SW 1271 (cell line): ENCODE measurements at regions not wholly inside any gene's neighbourhood (a gene's known extent, or its start where the extent isn't known, plus 50 kb on each side); places are given as distances from the start of the nearest gene placed in this dataset.
"Not testable (repeated sequence)": the region's sequence is repeated elsewhere in the genome, so short reads cannot be mapped to it uniquely, and the experiment has no call there.

Source experiments
- DNase-seq, 2 experiments: peaks; one replicate each; lab custom pipeline; 2025; lab: John Stamatoyannopoulos, UW

GRCh38 chr12:131655469-131656174 is 55.3 kb upstream of the SFSWAP start:
- DNase-seq, result not testable (repeated sequence)

GRCh38 chr12:131656796-131657195 is 54.1 kb upstream of the SFSWAP start:
- DNase-seq, result not testable (repeated sequence)

- DNase-seq, result not testable (repeated sequence)
These were observed 52.3 kb upstream of the SFSWAP start for GRCh38 chr12:131658605-131659004.

- not testable (repeated sequence) for DNase-seq
These were observed 51.4 kb upstream of the SFSWAP start for GRCh38 chr12:131659484-131659883.

GRCh38 chr12:131659976-131660375 is 50.9 kb upstream of the SFSWAP start:
- not testable (repeated sequence) for DNase-seq

- not testable (repeated sequence) for DNase-seq
These were observed 50.5 kb upstream of the SFSWAP start for GRCh38 chr12:131660401-131660800.
